ENCODE measurements at regions not wholly inside any gene's neighbourhood (a gene's known extent, or its start where the extent isn't known, plus 50 kb on each side); places are given as distances from the start of the nearest gene placed in this dataset.

DNA sequence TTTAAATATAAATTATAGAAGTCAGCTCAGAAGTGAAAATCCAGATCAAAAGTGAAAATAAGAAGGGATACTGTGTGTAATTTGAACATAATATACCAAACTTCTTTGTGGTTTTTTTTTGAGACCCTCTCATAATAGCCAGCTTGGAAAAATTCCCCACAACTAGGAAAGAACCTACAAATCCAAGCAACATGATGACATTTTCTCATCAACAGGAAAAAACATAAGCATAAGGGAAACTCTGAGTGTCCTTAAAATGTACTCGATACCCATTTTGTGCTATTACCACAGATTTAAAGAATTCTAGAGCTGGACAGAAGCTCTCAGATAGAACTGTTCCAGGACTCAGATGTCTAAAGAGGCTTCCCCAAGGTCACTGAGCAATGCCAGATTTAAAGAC lies 214.8 kb upstream of the KLF14 start (continued):
- TF ChIP-seq, protein P1, sequence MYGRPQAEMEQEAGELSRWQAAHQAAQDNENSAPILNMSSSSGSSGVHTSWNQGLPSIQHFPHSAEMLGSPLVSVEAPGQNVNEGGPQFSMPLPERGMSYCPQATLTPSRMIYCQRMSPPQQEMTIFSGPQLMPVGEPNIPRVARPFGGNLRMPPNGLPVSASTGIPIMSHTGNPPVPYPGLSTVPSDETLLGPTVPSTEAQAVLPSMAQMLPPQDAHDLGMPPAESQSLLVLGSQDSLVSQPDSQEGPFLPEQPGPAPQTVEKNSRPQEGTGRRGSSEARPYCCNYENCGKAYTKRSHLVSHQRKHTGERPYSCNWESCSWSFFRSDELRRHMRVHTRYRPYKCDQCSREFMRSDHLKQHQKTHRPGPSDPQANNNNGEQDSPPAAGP (tag by site-specific recombination; IDR thresholded peaks at IDR 0.05): no peak
- TF ChIP-seq KLF10 (tag by site-specific recombination; IDR thresholded peaks at IDR 0.05) (no peak), ZNF138 (tag by site-specific recombination; IDR thresholded peaks at IDR 0.05; ENCODE audit: borderline replicate concordance) (no peak), ZBTB1 (tag by site-specific recombination; IDR thresholded peaks at IDR 0.05) (no peak), SP2 (tag by site-specific recombination; IDR thresholded peaks at IDR 0.05) (no peak), ZNF133 (tag by site-specific recombination; IDR thresholded peaks at IDR 0.05) (no peak)
- TF ChIP-seq, protein P2, sequence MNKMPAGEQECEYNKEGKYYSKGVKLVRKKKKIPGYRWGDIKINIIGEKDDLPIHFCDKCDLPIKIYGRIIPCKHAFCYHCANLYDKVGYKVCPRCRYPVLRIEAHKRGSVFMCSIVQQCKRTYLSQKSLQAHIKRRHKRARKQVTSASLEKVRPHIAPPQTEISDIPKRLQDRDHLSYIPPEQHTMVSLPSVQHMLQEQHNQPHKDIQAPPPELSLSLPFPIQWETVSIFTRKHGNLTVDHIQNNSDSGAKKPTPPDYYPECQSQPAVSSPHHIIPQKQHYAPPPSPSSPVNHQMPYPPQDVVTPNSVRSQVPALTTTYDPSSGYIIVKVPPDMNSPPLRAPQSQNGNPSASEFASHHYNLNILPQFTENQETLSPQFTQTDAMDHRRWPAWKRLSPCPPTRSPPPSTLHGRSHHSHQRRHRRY (tag by site-specific recombination; IDR thresholded peaks at IDR 0.05): no peak
- TF ChIP-seq, protein P3, sequence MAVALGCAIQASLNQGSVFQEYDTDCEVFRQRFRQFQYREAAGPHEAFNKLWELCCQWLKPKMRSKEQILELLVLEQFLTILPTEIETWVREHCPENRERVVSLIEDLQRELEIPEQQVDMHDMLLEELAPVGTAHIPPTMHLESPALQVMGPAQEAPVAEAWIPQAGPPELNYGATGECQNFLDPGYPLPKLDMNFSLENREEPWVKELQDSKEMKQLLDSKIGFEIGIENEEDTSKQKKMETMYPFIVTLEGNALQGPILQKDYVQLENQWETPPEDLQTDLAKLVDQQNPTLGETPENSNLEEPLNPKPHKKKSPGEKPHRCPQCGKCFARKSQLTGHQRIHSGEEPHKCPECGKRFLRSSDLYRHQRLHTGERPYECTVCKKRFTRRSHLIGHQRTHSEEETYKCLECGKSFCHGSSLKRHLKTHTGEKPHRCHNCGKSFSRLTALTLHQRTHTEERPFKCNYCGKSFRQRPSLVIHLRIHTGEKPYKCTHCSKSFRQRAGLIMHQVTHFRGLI (tag by site-specific recombination; IDR thresholded peaks at IDR 0.05): no peak

DNA sequence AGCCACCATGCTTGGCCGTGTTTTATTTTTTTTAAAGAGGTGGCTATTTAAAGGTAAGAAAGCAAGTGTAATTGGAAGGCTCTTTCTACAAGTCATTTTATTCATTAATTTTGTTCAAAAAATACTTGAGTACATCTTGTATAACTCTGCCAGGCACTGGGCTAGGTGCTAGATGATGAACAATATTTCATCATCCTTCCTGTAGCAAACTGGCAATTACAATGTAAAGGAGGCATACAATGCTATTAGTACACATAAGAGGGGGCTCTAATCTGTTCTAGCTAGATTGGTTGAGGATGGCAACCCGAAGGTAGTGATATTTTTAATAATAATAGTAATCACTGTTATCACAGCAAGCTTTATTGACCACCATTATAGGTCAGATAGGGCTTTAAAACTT lies 215.5 kb upstream of the KLF14 start:
- CTCF ChIA-PET: interaction anchor here (0.7 to 0.8 kb wide), 2 partner anchors 599 to 679 kb away, joined by 3 to 5 read pairs; no protein-coding TSS in a partner anchor
- Histone ChIP-seq H3K27ac (ENCODE audit: extremely low read depth, low read depth, low read length) (no peak overlapping the region), H3K4me3 (ENCODE audit: low read depth, low read length) (no peak overlapping the region), H3K36me3 (ENCODE audit: control insufficient read depth in 2 of 2, insufficient read depth in 1 of 2, low read length in 2 of 2) (no peaks in the 10 kb centered on the region), H3K4me1 (ENCODE audit: control insufficient read depth, insufficient read depth, low read length) (0 out of 2 replicates have a peak, but pooled peaks cover 2% of the 10 kb centered on the region), H3K9me3 (ENCODE audit: control insufficient read depth, insufficient read depth, low read depth, low read length) (no peaks in the 10 kb centered on the region)
- no peak for TF ChIP-seq TRIM28 (IDR thresholded peaks at IDR 0.05; ENCODE audit: borderline replicate concordance, low read length)
- POLR2A ChIA-PET: no interaction called here

DNA sequence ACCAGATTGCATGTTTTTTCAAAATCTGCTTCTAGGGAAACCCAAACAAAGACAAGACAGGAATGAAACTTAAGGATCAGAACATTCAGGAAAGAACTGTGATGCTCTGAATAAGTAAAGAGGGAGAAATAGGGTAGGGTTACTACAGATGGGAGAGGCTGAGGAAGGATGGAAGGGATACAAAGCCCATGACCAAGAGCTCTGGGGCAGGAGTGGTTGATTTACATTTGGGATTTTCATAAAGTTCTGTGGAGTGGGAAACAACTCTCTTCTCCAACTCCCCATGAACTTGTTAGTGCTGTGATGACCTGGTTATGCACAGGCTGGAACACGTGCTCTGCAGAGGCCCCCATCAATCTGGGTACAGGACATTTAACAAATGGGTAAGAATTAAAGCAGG lies 216.0 kb upstream of the KLF14 start:
- Histone ChIP-seq H3K4me1 (ENCODE audit: control insufficient read depth, insufficient read depth, low read length) (0 out of 2 replicates have a peak, but pooled peaks cover 2% of the 10 kb centered on the region), H3K9me3 (ENCODE audit: control insufficient read depth, insufficient read depth, low read depth, low read length) (no peaks in the 10 kb centered on the region), H3K4me3 (ENCODE audit: low read depth, low read length) (no peak overlapping the region), H3K27ac (ENCODE audit: extremely low read depth, low read depth, low read length) (no peak overlapping the region), H3K36me3 (ENCODE audit: control insufficient read depth in 2 of 2, insufficient read depth in 1 of 2, low read length in 2 of 2) (no peaks in the 10 kb centered on the region)
- TF ChIP-seq ZNF768 (tag by site-specific recombination; IDR thresholded peaks at IDR 0.05) (no peak), ZNF184 (tag by site-specific recombination; IDR thresholded peaks at IDR 0.05) (no peak), ZNF626 (tag by site-specific recombination; IDR thresholded peaks at IDR 0.05) (no peak), KLF1 (tag by site-specific recombination; IDR thresholded peaks at IDR 0.05) (no peak), ZNF514 (tag by site-specific recombination; IDR thresholded peaks at IDR 0.05) (no peak), ZNF202 (tag by site-specific recombination; IDR thresholded peaks at IDR 0.05; ENCODE audit: borderline replicate concordance) (no peak), ZSCAN16 (tag by site-specific recombination; IDR thresholded peaks at IDR 0.05) (no peak), ZNF791 (tag by site-specific recombination; IDR thresholded peaks at IDR 0.05) (no peak)
- TF ChIP-seq, protein P4, sequence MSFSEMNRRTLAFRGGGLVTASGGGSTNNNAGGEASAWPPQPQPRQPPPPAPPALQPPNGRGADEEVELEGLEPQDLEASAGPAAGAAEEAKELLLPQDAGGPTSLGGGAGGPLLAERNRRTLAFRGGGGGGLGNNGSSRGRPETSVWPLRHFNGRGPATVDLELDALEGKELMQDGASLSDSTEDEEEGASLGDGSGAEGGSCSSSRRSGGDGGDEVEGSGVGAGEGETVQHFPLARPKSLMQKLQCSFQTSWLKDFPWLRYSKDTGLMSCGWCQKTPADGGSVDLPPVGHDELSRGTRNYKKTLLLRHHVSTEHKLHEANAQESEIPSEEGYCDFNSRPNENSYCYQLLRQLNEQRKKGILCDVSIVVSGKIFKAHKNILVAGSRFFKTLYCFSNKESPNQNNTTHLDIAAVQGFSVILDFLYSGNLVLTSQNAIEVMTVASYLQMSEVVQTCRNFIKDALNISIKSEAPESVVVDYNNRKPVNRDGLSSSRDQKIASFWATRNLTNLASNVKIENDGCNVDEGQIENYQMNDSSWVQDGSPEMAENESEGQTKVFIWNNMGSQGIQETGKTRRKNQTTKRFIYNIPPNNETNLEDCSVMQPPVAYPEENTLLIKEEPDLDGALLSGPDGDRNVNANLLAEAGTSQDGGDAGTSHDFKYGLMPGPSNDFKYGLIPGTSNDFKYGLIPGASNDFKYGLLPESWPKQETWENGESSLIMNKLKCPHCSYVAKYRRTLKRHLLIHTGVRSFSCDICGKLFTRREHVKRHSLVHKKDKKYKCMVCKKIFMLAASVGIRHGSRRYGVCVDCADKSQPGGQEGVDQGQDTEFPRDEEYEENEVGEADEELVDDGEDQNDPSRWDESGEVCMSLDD (tag by site-specific recombination; IDR thresholded peaks at IDR 0.05): no peak
- TF ChIP-seq, protein P5, sequence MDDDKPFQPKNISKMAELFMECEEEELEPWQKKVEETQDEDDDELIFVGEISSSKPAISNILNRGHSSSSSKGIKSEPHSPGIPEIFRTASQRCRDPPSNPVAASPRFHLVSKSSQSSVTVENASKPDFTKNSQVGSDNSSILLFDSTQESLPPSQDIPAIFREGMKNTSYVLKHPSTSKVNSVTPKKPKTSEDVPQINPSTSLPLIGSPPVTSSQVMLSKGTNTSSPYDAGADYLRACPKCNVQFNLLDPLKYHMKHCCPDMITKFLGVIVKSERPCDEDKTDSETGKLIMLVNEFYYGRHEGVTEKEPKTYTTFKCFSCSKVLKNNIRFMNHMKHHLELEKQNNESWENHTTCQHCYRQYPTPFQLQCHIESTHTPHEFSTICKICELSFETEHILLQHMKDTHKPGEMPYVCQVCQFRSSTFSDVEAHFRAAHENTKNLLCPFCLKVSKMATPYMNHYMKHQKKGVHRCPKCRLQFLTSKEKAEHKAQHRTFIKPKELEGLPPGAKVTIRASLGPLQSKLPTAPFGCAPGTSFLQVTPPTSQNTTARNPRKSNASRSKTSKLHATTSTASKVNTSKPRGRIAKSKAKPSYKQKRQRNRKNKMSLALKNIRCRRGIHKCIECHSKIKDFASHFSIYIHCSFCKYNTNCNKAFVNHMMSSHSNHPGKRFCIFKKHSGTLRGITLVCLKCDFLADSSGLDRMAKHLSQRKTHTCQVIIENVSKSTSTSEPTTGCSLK (tag by site-specific recombination; IDR thresholded peaks at IDR 0.05): no peak
- ChIA-PET CTCF (interaction anchor here (0.7 to 0.8 kb wide), 2 partner anchors 66 to 678 kb away, joined by 3 to 5 read pairs; no protein-coding TSS in a partner anchor), POLR2A (no interaction called here)

All from HEK293 (cell line).